ENCODE measurements at regions not wholly inside any gene's neighbourhood (a gene's known extent, or its start where the extent isn't known, plus 50 kb on each side); places are given as distances from the start of the nearest gene placed in this dataset.

GRCh38 chr20:61090541-61090940 is 161.5 kb upstream of the CDH4 start:
- Mint-ChIP-seq H3K9me3 (peaks cover 3% of the 10 kb centered on the region), H3K27me3 (ENCODE audit: insufficient read depth) (peaks cover 75% of the 10 kb centered on the region), H3K27ac (no peak overlapping the region), H3K4me1 (no peaks in the 10 kb centered on the region), H3K4me3 (no peak overlapping the region), H3K36me3 (ENCODE audit: low read depth) (no peaks in the 10 kb centered on the region)
- H3K27ac ChIP-seq (ENCODE audit: low read depth, low read length): no peak overlapping the region
- no peaks in the 10 kb centered on the region for H3K9me3 ChIP-seq (ENCODE audit: control insufficient read depth, low read length)
- H3K9ac ChIP-seq (ENCODE audit: extremely low read depth, low read length, poor library complexity, severe bottlenecking): no peak overlapping the region
- H3K27me3 ChIP-seq (ENCODE audit: control insufficient read depth, insufficient read depth, low read length, poor library complexity, severe bottlenecking): no peaks in the 10 kb centered on the region
- no peak for TF ChIP-seq CTCF (conservative IDR thresholded peaks at IDR 0.05)
- no peaks in the 10 kb centered on the region for H3K4me1 ChIP-seq (ENCODE audit: control insufficient read depth, insufficient read depth, low read length)
- 57 to 71% methylated on average over 6 to 7 of the region's 7 CpGs for WGBS, 2 experiments (ENCODE audit: insufficient coverage in 1 of 2, insufficient read length in 1 of 2)
- H3K4me3 ChIP-seq (ENCODE audit: low read length): no peak overlapping the region
- DNase-seq: no peak
- no peaks in the 10 kb centered on the region for H3K36me3 ChIP-seq (ENCODE audit: control insufficient read depth, insufficient read depth, low read length)

- H3K36me3 Mint-ChIP-seq (ENCODE audit: low read depth): no peaks in the 10 kb centered on the region
- Histone ChIP-seq H3K36me3 (ENCODE audit: control insufficient read depth, insufficient read depth, low read length) (no peaks in the 10 kb centered on the region), H3K27ac (ENCODE audit: low read depth, low read length) (no peak overlapping the region), H3K9me3 (ENCODE audit: control insufficient read depth, low read length) (no peaks in the 10 kb centered on the region), H3K9ac (ENCODE audit: extremely low read depth, low read length, poor library complexity, severe bottlenecking) (no peak overlapping the region), H3K27me3 (ENCODE audit: control insufficient read depth, insufficient read depth, low read length, poor library complexity, severe bottlenecking) (no peaks in the 10 kb centered on the region), H3K4me3 (ENCODE audit: low read length) (no peak overlapping the region), H3K4me1 (ENCODE audit: control insufficient read depth, insufficient read depth, low read length) (no peaks in the 10 kb centered on the region)
- no peak for TF ChIP-seq CTCF (conservative IDR thresholded peaks at IDR 0.05)
- no peak overlapping the region for H3K27ac Mint-ChIP-seq
- 81 to 88% methylated on average over 9 of the region's 9 CpGs for WGBS, 2 experiments (ENCODE audit: insufficient coverage in 1 of 2, insufficient read length in 1 of 2)
- H3K4me1 Mint-ChIP-seq: no peaks in the 10 kb centered on the region
- H3K9me3 Mint-ChIP-seq: peaks cover 6% of the 10 kb centered on the region
- H3K27me3 Mint-ChIP-seq (ENCODE audit: insufficient read depth): peaks cover 73% of the 10 kb centered on the region
- no peak overlapping the region for H3K4me3 Mint-ChIP-seq
- DNase-seq: no peak
These were observed 159.8 kb upstream of the CDH4 start for GRCh38 chr20:61092251-61092650.

- H3K4me1 ChIP-seq (ENCODE audit: control insufficient read depth, insufficient read depth, low read length): no peaks in the 10 kb centered on the region
- H3K4me3 ChIP-seq (ENCODE audit: low read length): no peak overlapping the region
- no peaks in the 10 kb centered on the region for H3K27me3 ChIP-seq (ENCODE audit: control insufficient read depth, insufficient read depth, low read length, poor library complexity, severe bottlenecking)
- H3K36me3 ChIP-seq (ENCODE audit: control insufficient read depth, insufficient read depth, low read length): no peaks in the 10 kb centered on the region
- Mint-ChIP-seq H3K4me3 (no peak overlapping the region), H3K27me3 (ENCODE audit: insufficient read depth) (peaks cover 75% of the 10 kb centered on the region), H3K36me3 (ENCODE audit: low read depth) (no peaks in the 10 kb centered on the region), H3K4me1 (no peaks in the 10 kb centered on the region), H3K27ac (no peak overlapping the region), H3K9me3 (peaks cover 6% of the 10 kb centered on the region)
- WGBS, 2 experiments (ENCODE audit: insufficient coverage in 1 of 2, insufficient read length in 1 of 2): 89 to 96% methylated on average over 1 of the region's 1 CpG
- H3K9me3 ChIP-seq (ENCODE audit: control insufficient read depth, low read length): no peaks in the 10 kb centered on the region
- no peak overlapping the region for H3K27ac ChIP-seq (ENCODE audit: low read depth, low read length)
- H3K9ac ChIP-seq (ENCODE audit: extremely low read depth, low read length, poor library complexity, severe bottlenecking): no peak overlapping the region
- DNase-seq: no peak
- TF ChIP-seq CTCF (conservative IDR thresholded peaks at IDR 0.05): no peak
These were observed 157.5 kb upstream of the CDH4 start for GRCh38 chr20:61094581-61094980.

Data from endodermal cell (in vitro differentiated cells).